ENCODE measurements at regions not wholly inside any gene's neighbourhood (a gene's known extent, or its start where the extent isn't known, plus 50 kb on each side); places are given as distances from the start of the nearest gene placed in this dataset.

DNA sequence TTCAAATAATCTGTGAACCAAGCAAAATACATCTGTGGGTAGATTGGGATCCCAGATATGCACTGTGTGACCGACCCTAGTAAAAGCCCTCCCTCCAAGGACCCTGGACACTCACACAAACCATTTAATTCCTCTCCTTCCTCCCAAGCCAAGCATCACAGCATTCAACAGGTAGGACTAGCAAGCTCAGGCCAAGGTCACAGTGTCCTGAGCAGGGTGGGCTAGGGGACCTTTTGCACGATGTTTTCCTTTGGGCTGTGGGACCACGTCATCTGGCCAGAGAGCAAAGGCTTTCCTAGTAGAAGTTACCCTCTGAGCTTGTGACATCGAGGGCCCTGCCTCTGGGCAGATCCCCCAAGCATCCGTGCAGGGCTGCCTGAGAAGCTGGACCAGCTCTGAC, 297.6 kb upstream of the ZNF507 start:
- Histone ChIP-seq H3K4me2 (no peak overlapping the region), H3K4me3 (no peak overlapping the region), H3K9me3 (no peaks in the 10 kb centered on the region), H3K4me1 (no peaks in the 10 kb centered on the region), H3K27ac (no peak overlapping the region)
- POLR2A ChIA-PET, result no interaction called here
- CTCF ChIA-PET, result interaction anchor here (0.6 to 1.7 kb wide), 2 partner anchors 213 to 290 kb away, joined by 3 read pairs; no protein-coding TSS in a partner anchor
- FAIRE-seq (no peak), ATAC-seq (no peak; a peak in 1 of 6 replicates), DNase-seq (ENCODE audit: low read depth in 1 of 2, low spot score in 1 of 2) (no peak)
- 3% methylated on average over 5 of the region's 5 CpGs for WGBS (ENCODE audit: missing lambda C conversion rate)
- TF ChIP-seq ZNF302 (CRISPR knock-in tag; IDR thresholded peaks at IDR 0.05) (no peak), NPAS2 (CRISPR knock-in tag; IDR thresholded peaks at IDR 0.05; ENCODE audit: borderline replicate concordance) (no peak), KDM1A (IDR thresholded peaks at IDR 0.05; ENCODE audit: low read depth) (no peak), CHD4 (IDR thresholded peaks at IDR 0.05; ENCODE audit: borderline replicate concordance) (no peak), MAFK (IDR thresholded peaks at IDR 0.05; ENCODE audit: partially characterized antibody) (no peak), ZC3H11A (IDR thresholded peaks at IDR 0.05) (no peak)
- TF ChIP-seq, protein P1, sequence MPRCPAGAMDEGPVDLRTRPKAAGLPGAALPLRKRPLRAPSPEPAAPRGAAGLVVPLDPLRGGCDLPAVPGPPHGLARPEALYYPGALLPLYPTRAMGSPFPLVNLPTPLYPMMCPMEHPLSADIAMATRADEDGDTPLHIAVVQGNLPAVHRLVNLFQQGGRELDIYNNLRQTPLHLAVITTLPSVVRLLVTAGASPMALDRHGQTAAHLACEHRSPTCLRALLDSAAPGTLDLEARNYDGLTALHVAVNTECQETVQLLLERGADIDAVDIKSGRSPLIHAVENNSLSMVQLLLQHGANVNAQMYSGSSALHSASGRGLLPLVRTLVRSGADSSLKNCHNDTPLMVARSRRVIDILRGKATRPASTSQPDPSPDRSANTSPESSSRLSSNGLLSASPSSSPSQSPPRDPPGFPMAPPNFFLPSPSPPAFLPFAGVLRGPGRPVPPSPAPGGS (IDR thresholded peaks at IDR 0.05), result no peak

DNA sequence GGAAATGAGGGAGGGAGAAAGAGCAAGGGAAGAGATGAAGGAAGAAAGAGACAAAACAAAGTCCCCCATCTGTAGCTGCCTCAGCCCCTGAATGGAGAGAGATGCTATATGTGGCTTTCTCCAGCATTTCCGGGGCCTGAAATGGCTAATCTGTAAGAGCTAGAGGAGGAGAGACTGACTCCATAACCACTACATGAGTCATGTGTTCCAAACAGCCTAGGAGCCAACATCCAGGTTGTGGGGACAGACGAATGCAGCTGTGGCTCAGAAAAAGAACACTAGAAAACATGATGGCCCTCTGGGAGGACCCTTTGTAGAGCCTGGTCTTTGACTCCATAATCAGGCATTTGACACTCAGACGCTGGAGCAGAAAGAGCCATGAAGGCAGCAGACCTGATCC, 292.0 kb upstream of the ZNF507 start:
- no peak for TF ChIP-seq ZC3H11A (IDR thresholded peaks at IDR 0.05)
- TF ChIP-seq RFX5 (IDR thresholded peaks at IDR 0.05), result no peak
- TF ChIP-seq NFE2L2 (conservative IDR thresholded peaks at IDR 0.05; ENCODE audit: low read length), result no peak
- TF ChIP-seq EHMT2 (IDR thresholded peaks at IDR 0.05; ENCODE audit: low read depth), result no peak
- no peak for TF ChIP-seq JUN (IDR thresholded peaks at IDR 0.05)
- TF ChIP-seq, protein P2, sequence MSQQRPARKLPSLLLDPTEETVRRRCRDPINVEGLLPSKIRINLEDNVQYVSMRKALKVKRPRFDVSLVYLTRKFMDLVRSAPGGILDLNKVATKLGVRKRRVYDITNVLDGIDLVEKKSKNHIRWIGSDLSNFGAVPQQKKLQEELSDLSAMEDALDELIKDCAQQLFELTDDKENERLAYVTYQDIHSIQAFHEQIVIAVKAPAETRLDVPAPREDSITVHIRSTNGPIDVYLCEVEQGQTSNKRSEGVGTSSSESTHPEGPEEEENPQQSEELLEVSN (IDR thresholded peaks at IDR 0.05; ENCODE audit: borderline replicate concordance, low read depth), result no peak
- TF ChIP-seq RCOR1 (IDR thresholded peaks at IDR 0.05; ENCODE audit: low read depth, low read length), result no peak
- TF ChIP-seq, protein P1 (IDR thresholded peaks at IDR 0.05), result no peak
- TF ChIP-seq, protein P3, sequence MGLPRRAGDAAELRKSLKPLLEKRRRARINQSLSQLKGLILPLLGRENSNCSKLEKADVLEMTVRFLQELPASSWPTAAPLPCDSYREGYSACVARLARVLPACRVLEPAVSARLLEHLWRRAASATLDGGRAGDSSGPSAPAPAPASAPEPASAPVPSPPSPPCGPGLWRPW (IDR thresholded peaks at IDR 0.05), result no peak
- no peak for TF ChIP-seq POLR2A (IDR thresholded peaks at IDR 0.05; ENCODE audit: low read length)
- no peak for TF ChIP-seq CEBPB (IDR thresholded peaks at IDR 0.05)
- no peak for TF ChIP-seq HOXA7 (CRISPR knock-in tag; IDR thresholded peaks at IDR 0.05)
- TF ChIP-seq MYC (IDR thresholded peaks at IDR 0.05; ENCODE audit: borderline replicate concordance, low read length), result no peak
- CTCF ChIA-PET, result interaction anchor here (0.8 to 1.1 kb wide), 3 partner anchors 18 to 215 kb away, joined by 3 to 4 read pairs (median 3); no protein-coding TSS in a partner anchor
- Histone ChIP-seq H3K4me1 (no peaks in the 10 kb centered on the region), H3K4me2 (no peak overlapping the region), H3K9me3 (0 out of 3 replicates have a peak, but pooled peaks cover 10% of the 10 kb centered on the region), H3K4me3 (no peak overlapping the region), H3K27ac (no peak overlapping the region)
- ATAC-seq (no peak), FAIRE-seq (no peak), DNase-seq (ENCODE audit: low read depth in 1 of 2, low spot score in 1 of 2) (no peak)
- POLR2A ChIA-PET, result no interaction called here
- WGBS (ENCODE audit: missing lambda C conversion rate), result 2% methylated on average over 3 of the region's 3 CpGs

DNA sequence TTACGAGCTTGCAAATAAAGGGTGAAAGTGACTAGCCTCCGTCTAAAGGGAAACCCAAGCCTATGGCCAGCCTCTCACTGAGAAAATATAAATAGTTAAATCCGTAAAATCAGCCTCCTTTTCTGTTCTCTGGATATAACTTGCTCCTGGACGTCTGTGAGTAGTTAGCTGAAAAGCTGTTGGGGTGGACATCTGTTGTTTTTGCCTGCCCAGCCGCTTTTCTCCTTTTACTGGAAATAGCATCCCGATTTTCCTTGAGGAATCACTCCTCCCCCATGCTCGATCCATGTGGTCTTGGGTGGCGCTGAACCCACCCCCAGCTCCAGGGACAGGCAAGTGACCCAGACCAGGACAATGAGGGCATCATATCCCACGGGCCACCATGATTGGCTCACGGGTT, 291.5 kb upstream of the ZNF507 start:
- ChIA-PET CTCF (interaction anchor here (0.6 to 1.1 kb wide), 4 partner anchors 18 to 215 kb away, joined by 3 to 4 read pairs (median 3); no protein-coding TSS in a partner anchor), POLR2A (no interaction called here)
- WGBS (ENCODE audit: missing lambda C conversion rate), result 3% methylated on average over 10 of the region's 10 CpGs
- H3K4me3 ChIP-seq, result no peak overlapping the region
- DNase-seq (ENCODE audit: low read depth in 1 of 2, low spot score in 1 of 2) (no peak), FAIRE-seq (no peak), ATAC-seq (no peak)
- H3K4me2 ChIP-seq, result no peak overlapping the region
- no peak overlapping the region for H3K27ac ChIP-seq
- 0 out of 3 replicates have a peak, but pooled peaks cover 10% of the 10 kb centered on the region for H3K9me3 ChIP-seq
- no peak for TF ChIP-seq RFX5 (IDR thresholded peaks at IDR 0.05)
- no peak for TF ChIP-seq SMC3 (IDR thresholded peaks at IDR 0.05)
- no peak for TF ChIP-seq CBX8 (IDR thresholded peaks at IDR 0.05)
- no peak for TF ChIP-seq ZFP36 (IDR thresholded peaks at IDR 0.05; ENCODE audit: borderline replicate concordance, partially characterized antibody)
- TF ChIP-seq JUN (IDR thresholded peaks at IDR 0.05), result no peak
- TF ChIP-seq HOXB5 (CRISPR knock-in tag; IDR thresholded peaks at IDR 0.05), result no peak
- TF ChIP-seq, protein P4, sequence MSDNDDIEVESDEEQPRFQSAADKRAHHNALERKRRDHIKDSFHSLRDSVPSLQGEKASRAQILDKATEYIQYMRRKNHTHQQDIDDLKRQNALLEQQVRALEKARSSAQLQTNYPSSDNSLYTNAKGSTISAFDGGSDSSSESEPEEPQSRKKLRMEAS (IDR thresholded peaks at IDR 0.05), result no peak
- no peak for TF ChIP-seq CBX2 (IDR thresholded peaks at IDR 0.05; ENCODE audit: borderline replicate concordance, low read depth)
- TF ChIP-seq MAFK (IDR thresholded peaks at IDR 0.05; ENCODE audit: partially characterized antibody), result no peak
- no peak for TF ChIP-seq HOXA7 (CRISPR knock-in tag; IDR thresholded peaks at IDR 0.05)
- TF ChIP-seq, protein P1 (IDR thresholded peaks at IDR 0.05), result no peak
- H3K4me1 ChIP-seq, result no peaks in the 10 kb centered on the region

Data from A549 (cell line).